A673 (cell line): ENCODE measurements at regions not wholly inside any gene's neighbourhood (a gene's known extent, or its start where the extent isn't known, plus 50 kb on each side); places are given as distances from the start of the nearest gene placed in this dataset.

ENCODE experiments used
- BruUV-seq: library from RNA; stranded (reverse); fragments of 400-500 nt; replicated peaks from 2 replicates; lab custom pipeline; 2021; lab: Mats Ljungman, UMichigan
- CTCF ChIA-PET: fragments of 300-600 bp; sonication (Branson Sonifier 250); formaldehyde crosslinking; loops from one replicate; lab custom pipeline; 2022; ENCODE audit warnings: antibody characterized with exemption; lab: Charles Lee
- POLR2A ChIA-PET: fragments of 300-600 bp; sonication (Branson Sonifier 250); formaldehyde crosslinking; loops from one replicate; lab custom pipeline; 2022; ENCODE audit warnings: antibody characterized with exemption; ENCODE audit not compliant: low non-redundant PET; lab: Charles Lee
- DNase-seq: peaks from one replicate; pipeline ENCODE4 v3.0.0-alpha.2; 2015; ENCODE audit warnings: low spot score
- H3K27ac ChIP-seq: fragments of 200-600 bp; sonication (generic); 2 replicates; pipeline ENCODE4 v1.5.1; 2016; ENCODE audit warnings: mixed run types, low read depth, mild to moderate bottlenecking, mixed read lengths, antibody characterized with exemption, low read length; ENCODE audit not compliant: poor library complexity, severe bottlenecking
- H3K27me3 ChIP-seq: fragments of 200-600 bp; sonication (generic); replicated peaks from 2 replicates; pipeline ENCODE4 v1.6.1; 2017; ENCODE audit warnings: mixed run types, low read depth, mild to moderate bottlenecking, mixed read lengths, antibody characterized with exemption, low read length; ENCODE audit not compliant: insufficient read depth, poor library complexity
- H3K36me3 ChIP-seq: fragments of 200-600 bp; sonication (generic); 2 replicates; pipeline ENCODE4 v1.6.1; 2016; ENCODE audit warnings: mixed run types, mild to moderate bottlenecking, mixed read lengths, antibody characterized with exemption, low read length; ENCODE audit not compliant: insufficient read depth, poor library complexity, severe bottlenecking
- H3K4me1 ChIP-seq: fragments of 200-600 bp; sonication (generic); 2 replicates; pipeline ENCODE4 v1.6.1; 2017; ENCODE audit warnings: mixed run types, mild to moderate bottlenecking, mixed read lengths, antibody characterized with exemption, low read length; ENCODE audit not compliant: insufficient read depth, poor library complexity, severe bottlenecking
- H3K4me3 ChIP-seq: fragments of 200-600 bp; sonication (generic); 2 replicates; pipeline ENCODE4 v1.5.1; 2016; ENCODE audit warnings: low read depth, mixed run types, mild to moderate bottlenecking, mixed read lengths, low read length; ENCODE audit not compliant: poor library complexity, severe bottlenecking
- H3K9me3 ChIP-seq: fragments of 200-600 bp; sonication (generic); 2 replicates; pipeline ENCODE4 v1.6.1; 2016; ENCODE audit warnings: mixed run types, low read depth, mild to moderate bottlenecking, mixed read lengths, antibody characterized with exemption, low read length; ENCODE audit not compliant: poor library complexity, severe bottlenecking
- CTCF ChIP-seq: fragments of 300-800, 200-600 bp; sonication (generic); conservative IDR thresholded peaks from 2 replicates; pipeline ENCODE4 v1.5.1; 2017; ENCODE audit warnings: low read depth, mild to moderate bottlenecking, antibody characterized with exemption, low read length, moderate library complexity, mixed read lengths
- EZH2 ChIP-seq: fragments of 200-600 bp; sonication (generic); IDR thresholded peaks from 2 replicates; pipeline ENCODE4 v1.6.1; 2017; ENCODE audit warnings: borderline replicate concordance, low read depth, mild to moderate bottlenecking, mixed read lengths, antibody characterized with exemption, low read length; ENCODE audit not compliant: poor library complexity, severe bottlenecking
- intact Hi-C: fragments of 100-400 bp; cut with micrococcal nuclease; formaldehyde crosslinking; loops from one replicate; pipeline ENCODE4 v1.10.0; 2022; ENCODE audit not compliant: unreplicated experiment

- Histone ChIP-seq H3K4me1 (no peaks in the 10 kb centered on the region), H3K9me3 (no peaks in the 10 kb centered on the region), H3K4me3 (no peak overlapping the region), H3K27ac (no peak overlapping the region), H3K36me3 (no peaks in the 10 kb centered on the region), H3K27me3 (no peaks in the 10 kb centered on the region)
- CTCF ChIA-PET = no interaction called here
- no TSS peak for BruUV-seq
- DNase-seq = no peak
- intact Hi-C loops = no loop called here
- TF ChIP-seq EZH2 (no peak), CTCF (no peak)
- POLR2A ChIA-PET = no interaction called here
Measured at GRCh38 chr16:6674071-6674470, 658.6 kb upstream of the RBFOX1 start.

- ChIA-PET CTCF (no interaction called here), POLR2A (no interaction called here)
- H3K27ac ChIP-seq = no peak overlapping the region
- TF ChIP-seq EZH2 (no peak), CTCF (no peak)
- DNase-seq = no peak
- H3K36me3 ChIP-seq = no peaks in the 10 kb centered on the region
- H3K4me1 ChIP-seq = no peaks in the 10 kb centered on the region
- no peak overlapping the region for H3K4me3 ChIP-seq
- intact Hi-C loops = no loop called here
- H3K27me3 ChIP-seq = no peaks in the 10 kb centered on the region
- no peaks in the 10 kb centered on the region for H3K9me3 ChIP-seq
- no TSS peak for BruUV-seq
Measured at GRCh38 chr16:6672507-6672906, 660.1 kb upstream of the RBFOX1 start.

GRCh38 chr16:6667393-6667792 lies 665.3 kb upstream of the RBFOX1 start:
- ChIA-PET CTCF (no interaction called here), POLR2A (no interaction called here)
- H3K27me3 ChIP-seq = no peaks in the 10 kb centered on the region
- intact Hi-C loops = no loop called here
- H3K27ac ChIP-seq = no peak overlapping the region
- H3K4me1 ChIP-seq = no peaks in the 10 kb centered on the region
- no peak for DNase-seq
- no peaks in the 10 kb centered on the region for H3K36me3 ChIP-seq
- H3K9me3 ChIP-seq = no peaks in the 10 kb centered on the region
- no peak overlapping the region for H3K4me3 ChIP-seq
- TF ChIP-seq CTCF (no peak), EZH2 (no peak)
- BruUV-seq = no TSS peak
